Fibroblast of lung (primary cell): ENCODE measurements at regions not wholly inside any gene's neighbourhood (a gene's known extent, or its start where the extent isn't known, plus 50 kb on each side); places are given as distances from the start of the nearest gene placed in this dataset.

Source experiments
- CTCF ChIP-seq, 2 donors: IDR thresholded peaks in 1 of 2; conservative IDR thresholded peaks in 1 of 2; 1 replicate in 1 of 2; 2 replicates in 1 of 2; pipeline ENCODE4 v1.5.1; 2011 to 2012; ENCODE audit warnings: low read length in 2 of 2, control low read depth in 1 of 2, inconsistent platforms in 1 of 2, low read depth in 1 of 2, mild to moderate bottlenecking in 1 of 2
- EZH2 ChIP-seq: IDR thresholded peaks from 2 replicates; pipeline ENCODE4 v1.5.1; 2012; ENCODE audit warnings: low read length, control low read depth, mild to moderate bottlenecking; ENCODE audit errors: missing control alignments

DNA sequence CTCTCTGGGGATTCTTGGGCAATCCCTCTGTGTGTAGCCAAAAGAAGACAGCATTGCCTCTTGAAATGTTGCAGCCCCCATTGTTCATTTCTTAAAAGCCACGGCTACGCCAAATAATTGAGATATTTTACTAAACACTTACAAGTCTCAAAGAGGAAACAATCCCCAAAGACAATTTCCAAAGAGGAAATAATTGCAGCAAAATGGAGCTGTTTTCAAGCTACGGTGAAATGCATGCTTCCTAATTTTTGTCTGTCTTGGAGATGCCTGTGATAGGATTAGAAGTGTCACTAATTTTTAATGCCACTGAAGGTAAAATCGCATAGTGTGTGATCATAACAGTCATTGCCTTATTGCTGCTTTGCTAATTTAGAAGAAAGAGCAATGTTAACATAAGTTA is 72.9 kb upstream of the NAMPT start:
- no peak for TF ChIP-seq CTCF (conservative IDR thresholded peaks at IDR 0.05 in 1 of 2, IDR thresholded peaks at IDR 0.05 in 1 of 2; ENCODE audit: low read depth in 1 of 2, low read length in 2 of 2)
- TF ChIP-seq EZH2, result no peak
